Endodermal cell (in vitro differentiated cells): ENCODE measurements at regions not wholly inside any gene's neighbourhood (a gene's known extent, or its start where the extent isn't known, plus 50 kb on each side); places are given as distances from the start of the nearest gene placed in this dataset.

ENCODE experiments used
- DNase-seq: peaks from one replicate; pipeline ENCODE4 v3.0.0-alpha.2; 2017
- H3K27ac ChIP-seq: 2 replicates; pipeline ENCODE4 v1.5.1; 2013; ENCODE audit warnings: mild to moderate bottlenecking, low read depth, low read length, moderate library complexity
- H3K27me3 ChIP-seq: 2 replicates; pipeline ENCODE4 v1.6.1; 2013; ENCODE audit warnings: mild to moderate bottlenecking, low read length, moderate library complexity; ENCODE audit not compliant: insufficient read depth, control insufficient read depth, poor library complexity, severe bottlenecking
- H3K36me3 ChIP-seq: 2 replicates; pipeline ENCODE4 v1.7.0; 2013; ENCODE audit warnings: mild to moderate bottlenecking, low read length, moderate library complexity; ENCODE audit not compliant: control insufficient read depth, insufficient read depth
- H3K4me1 ChIP-seq: one replicate; pipeline ENCODE4 v1.7.0; 2013; ENCODE audit warnings: low read length; ENCODE audit not compliant: control insufficient read depth, insufficient read depth
- H3K4me3 ChIP-seq: 2 replicates; pipeline ENCODE4 v1.5.1; 2013; ENCODE audit warnings: mild to moderate bottlenecking, low read length, moderate library complexity
- H3K9ac ChIP-seq: 2 replicates; pipeline ENCODE4 v1.6.1; 2013; ENCODE audit warnings: mild to moderate bottlenecking, low read length, moderate library complexity; ENCODE audit not compliant: poor library complexity, severe bottlenecking; ENCODE audit errors: extremely low read depth
- H3K9me3 ChIP-seq: 2 replicates; pipeline ENCODE4 v1.6.1; 2013; ENCODE audit warnings: mild to moderate bottlenecking, low read length, moderate library complexity; ENCODE audit not compliant: control insufficient read depth
- H3K27ac Mint-ChIP-seq: 2 replicates; pipeline ENCODE4 v1.8.0; 2020; ENCODE audit warnings: mixed read lengths
- H3K27me3 Mint-ChIP-seq: 2 replicates; pipeline ENCODE4 v1.8.0; 2021; ENCODE audit warnings: mild to moderate bottlenecking, mixed read lengths; ENCODE audit not compliant: insufficient read depth
- H3K36me3 Mint-ChIP-seq: 2 replicates; pipeline ENCODE4 v1.8.0; 2020; ENCODE audit warnings: low read depth, mixed read lengths
- H3K4me1 Mint-ChIP-seq: 2 replicates; pipeline ENCODE4 v1.8.0; 2020; ENCODE audit warnings: mixed read lengths
- H3K4me3 Mint-ChIP-seq: 2 replicates; pipeline ENCODE4 v1.8.0; 2020; ENCODE audit warnings: mild to moderate bottlenecking, moderate library complexity, mixed read lengths
- H3K9me3 Mint-ChIP-seq: 2 replicates; pipeline ENCODE4 v1.8.0; 2020; ENCODE audit warnings: mild to moderate bottlenecking, mixed read lengths
- CTCF ChIP-seq: fragments of 200-600 bp; sonication (generic); conservative IDR thresholded peaks from 2 replicates; pipeline ENCODE4 v1.5.0; 2021; ENCODE audit warnings: antibody characterized with exemption, mild to moderate bottlenecking
- WGBS, 2 experiments: methylation state at CpG; one replicate each; pipeline versions ENCODE4 v1.1.5 to v1.1.7; 2013; ENCODE audit warnings: missing lambda C conversion rate in 2 of 2, mixed read lengths in 1 of 2; ENCODE audit not compliant: insufficient coverage in 1 of 2, insufficient read length in 1 of 2; 5-methylcytosine and 5-hydroxymethylcytosine counted together

GRCh38 chr5:51286046-51286445 lies 97.2 kb upstream of the ISL1 start:
- H3K4me1 ChIP-seq: peaks cover 1% of the 10 kb centered on the region
- Mint-ChIP-seq H3K27me3 (peaks cover 2% of the 10 kb centered on the region), H3K27ac (no peak overlapping the region), H3K4me3 (no peak overlapping the region), H3K9me3 (no peaks in the 10 kb centered on the region), H3K36me3 (no peaks in the 10 kb centered on the region), H3K4me1 (peaks cover 29% of the 10 kb centered on the region)
- H3K27ac ChIP-seq: no peak overlapping the region
- no peaks in the 10 kb centered on the region for H3K36me3 ChIP-seq
- WGBS, 2 experiments: 89 to 95% methylated on average over 4 of the region's 4 CpGs
- H3K9ac ChIP-seq: no peak overlapping the region
- TF ChIP-seq CTCF: no peak
- H3K9me3 ChIP-seq: no peaks in the 10 kb centered on the region
- no peak overlapping the region for H3K4me3 ChIP-seq
- H3K27me3 ChIP-seq: no peaks in the 10 kb centered on the region
- DNase-seq: no peak

GRCh38 chr5:51302343-51302742 lies 80.9 kb upstream of the ISL1 start:
- Mint-ChIP-seq H3K4me3 (no peak overlapping the region), H3K9me3 (peaks cover 45% of the 10 kb centered on the region), H3K27ac (no peak overlapping the region), H3K27me3 (no peaks in the 10 kb centered on the region), H3K36me3 (peaks cover 4% of the 10 kb centered on the region), H3K4me1 (no peaks in the 10 kb centered on the region)
- no peaks in the 10 kb centered on the region for H3K27me3 ChIP-seq
- H3K36me3 ChIP-seq: no peaks in the 10 kb centered on the region
- no peaks in the 10 kb centered on the region for H3K4me1 ChIP-seq
- no peak overlapping the region for H3K27ac ChIP-seq
- H3K9ac ChIP-seq: no peak overlapping the region
- WGBS, 2 experiments: 88% methylated on average over 2 of the region's 2 CpGs; no CpG with 5 or more reads in 1 of the 2 experiments
- no peak overlapping the region for H3K4me3 ChIP-seq
- no peak for DNase-seq
- TF ChIP-seq CTCF: no peak
- H3K9me3 ChIP-seq: peaks cover 13% of the 10 kb centered on the region

- Histone ChIP-seq H3K9me3 (no peaks in the 10 kb centered on the region), H3K36me3 (no peaks in the 10 kb centered on the region), H3K4me3 (no peak overlapping the region), H3K27ac (no peak overlapping the region), H3K27me3 (no peaks in the 10 kb centered on the region), H3K9ac (no peak overlapping the region), H3K4me1 (peaks cover 5% of the 10 kb centered on the region)
- H3K4me1 Mint-ChIP-seq: peaks cover 9% of the 10 kb centered on the region
- no peak overlapping the region for H3K27ac Mint-ChIP-seq
- TF ChIP-seq CTCF: no peak
- 79% methylated on average over 1 of the region's 1 CpG; no CpG with 5 or more reads in 1 of the 2 experiments for WGBS, 2 experiments
- no peak overlapping the region for H3K4me3 Mint-ChIP-seq
- H3K9me3 Mint-ChIP-seq: peaks cover 3% of the 10 kb centered on the region
- no peaks in the 10 kb centered on the region for H3K36me3 Mint-ChIP-seq
- H3K27me3 Mint-ChIP-seq: peaks cover 3% of the 10 kb centered on the region
- no peak for DNase-seq
Observed at GRCh38 chr5:51326844-51327243, 56.4 kb upstream of the ISL1 start.
